Right atrium auricular region (tissue), 2 donors: ENCODE measurements at regions not wholly inside any gene's neighbourhood (a gene's known extent, or its start where the extent isn't known, plus 50 kb on each side); places are given as distances from the start of the nearest gene placed in this dataset.
A peak's percentile ranks its signal among the peaks of the same experiment; 100 is the strongest.
"Not testable (repeated sequence)": the region's sequence is repeated elsewhere in the genome, so short reads cannot be mapped to it uniquely, and the experiment has no call there.

Source experiments
- DNase-seq: peaks from one replicate; pipeline ENCODE4 v3.0.0-alpha.2; 2019; ENCODE audit warnings: low spot score
- H3K27ac ChIP-seq, 2 donors: fragments of 200-600 bp; sonication (generic); 1 replicate in 1 of 2; 2 replicates in 1 of 2; pipeline ENCODE4 v1.5.1; 2016 to 2019
- H3K27me3 ChIP-seq, 2 donors: fragments of 200-600 bp; sonication (generic); one replicate each; pipeline versions ENCODE4 v1.5.1 to v1.6.0; 2017 to 2019
- H3K36me3 ChIP-seq: fragments of 200-600 bp; sonication (generic); one replicate; pipeline ENCODE4 v1.5.1; 2016
- H3K4me1 ChIP-seq, 2 donors: fragments of 200-600 bp; sonication (generic); one replicate each; pipeline versions ENCODE4 v1.5.1 to v1.6.0; 2017 to 2019
- H3K4me3 ChIP-seq, 2 donors: fragments of 200-600 bp; sonication (generic); 1 replicate in 1 of 2; 2 replicates in 1 of 2; pipeline ENCODE4 v1.5.1; 2017 to 2019; ENCODE audit warnings: mild to moderate bottlenecking in 1 of 2, moderate library complexity in 1 of 2
- H3K9me3 ChIP-seq, 2 donors: fragments of 200-600 bp; sonication (generic); one replicate each; pipeline ENCODE4 v1.5.1; 2019
- TF ChIP-seq, protein P1 (sequence below), 2 donors: fragments of 200-600 bp; sonication (generic); IDR thresholded peaks; one replicate each; pipeline ENCODE4 v1.5.1; 2019; ENCODE audit warnings: antibody characterized with exemption in 2 of 2

DNA sequence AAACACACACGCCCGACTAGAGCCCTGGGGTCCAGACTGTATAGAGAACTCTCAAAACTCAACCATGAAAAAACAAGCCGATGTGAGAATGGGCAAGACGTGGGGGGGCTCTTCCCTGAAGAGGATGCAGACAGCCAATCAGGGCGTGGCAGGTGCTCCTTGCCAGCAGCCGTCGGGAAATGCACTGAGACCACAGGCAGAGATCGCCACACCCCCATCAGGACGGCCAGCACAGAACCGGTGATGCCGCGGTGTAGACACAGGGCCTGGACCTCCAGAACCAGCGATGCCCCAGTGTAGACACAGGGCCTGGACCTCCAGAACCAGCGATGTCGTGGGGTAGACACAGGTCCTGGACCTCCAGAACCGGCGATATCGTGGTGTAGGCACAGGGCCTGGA is 169.2 kb downstream of the LAT start:
- H3K27ac ChIP-seq = peak overlapping the region in 1 of 2 donors; percentile 75
- H3K36me3 ChIP-seq = no peaks in the 10 kb centered on the region
- DNase-seq = no peak
- H3K9me3 ChIP-seq = no peaks in the 10 kb centered on the region
- peaks cover 0 to 49% of the 10 kb centered on the region in 2 donors for H3K4me1 ChIP-seq
- no peaks in the 10 kb centered on the region for H3K27me3 ChIP-seq
- TF ChIP-seq, protein P1, sequence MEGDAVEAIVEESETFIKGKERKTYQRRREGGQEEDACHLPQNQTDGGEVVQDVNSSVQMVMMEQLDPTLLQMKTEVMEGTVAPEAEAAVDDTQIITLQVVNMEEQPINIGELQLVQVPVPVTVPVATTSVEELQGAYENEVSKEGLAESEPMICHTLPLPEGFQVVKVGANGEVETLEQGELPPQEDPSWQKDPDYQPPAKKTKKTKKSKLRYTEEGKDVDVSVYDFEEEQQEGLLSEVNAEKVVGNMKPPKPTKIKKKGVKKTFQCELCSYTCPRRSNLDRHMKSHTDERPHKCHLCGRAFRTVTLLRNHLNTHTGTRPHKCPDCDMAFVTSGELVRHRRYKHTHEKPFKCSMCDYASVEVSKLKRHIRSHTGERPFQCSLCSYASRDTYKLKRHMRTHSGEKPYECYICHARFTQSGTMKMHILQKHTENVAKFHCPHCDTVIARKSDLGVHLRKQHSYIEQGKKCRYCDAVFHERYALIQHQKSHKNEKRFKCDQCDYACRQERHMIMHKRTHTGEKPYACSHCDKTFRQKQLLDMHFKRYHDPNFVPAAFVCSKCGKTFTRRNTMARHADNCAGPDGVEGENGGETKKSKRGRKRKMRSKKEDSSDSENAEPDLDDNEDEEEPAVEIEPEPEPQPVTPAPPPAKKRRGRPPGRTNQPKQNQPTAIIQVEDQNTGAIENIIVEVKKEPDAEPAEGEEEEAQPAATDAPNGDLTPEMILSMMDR (IDR thresholded peaks at IDR 0.05) = no peak
- no peak overlapping the region for H3K4me3 ChIP-seq

DNA sequence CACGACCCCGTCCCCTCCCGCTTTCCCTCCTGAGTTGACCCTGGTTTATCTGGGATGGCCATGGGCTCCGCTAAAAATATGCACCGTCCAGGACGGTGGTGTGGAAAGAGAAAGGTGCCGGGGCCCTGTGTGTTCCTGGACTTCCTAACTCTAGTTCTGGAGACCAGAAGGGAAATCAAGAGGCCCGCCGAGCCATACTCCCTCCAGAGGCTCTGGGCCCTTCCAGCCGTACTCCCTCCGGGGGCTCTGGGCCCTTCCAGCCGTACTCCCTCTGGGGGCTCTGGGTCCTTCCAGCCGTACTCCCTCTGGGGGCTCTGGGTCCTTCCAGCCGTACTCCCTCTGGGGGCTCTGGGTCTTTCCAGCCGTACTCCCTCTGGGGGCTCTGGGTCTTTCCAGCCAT is 168.5 kb downstream of the LAT start:
- H3K27me3 ChIP-seq, DNase-seq, H3K27ac ChIP-seq, H3K4me3 ChIP-seq, H3K36me3 ChIP-seq, H3K9me3 ChIP-seq: not testable (repeated sequence)
- H3K4me1 ChIP-seq = peaks cover 0 to 42% of the 10 kb centered on the region in 2 donors

DNA sequence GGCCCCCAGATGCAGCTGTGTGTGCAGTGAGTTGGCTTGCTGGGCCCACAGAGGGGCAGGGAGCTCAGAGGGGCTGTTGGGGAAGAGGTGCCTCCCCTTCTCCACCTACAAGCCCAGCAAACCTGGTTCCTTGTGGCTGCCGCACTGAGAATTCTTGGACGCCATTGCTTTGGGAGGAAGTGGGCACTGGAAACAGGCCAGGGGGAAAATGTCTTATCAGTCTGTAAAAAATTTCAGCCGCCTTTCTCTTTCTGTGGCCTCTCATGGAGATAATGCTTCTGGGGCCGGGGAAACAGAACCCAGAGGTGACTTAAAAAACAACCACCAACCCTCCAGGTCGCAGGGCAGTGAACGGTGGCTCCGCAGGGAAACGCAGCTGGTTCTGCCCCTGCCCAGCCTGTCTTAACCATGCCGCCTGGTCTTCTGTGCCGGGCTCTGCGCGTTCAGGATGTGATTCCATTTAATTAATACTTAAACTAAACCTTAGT is 167.7 kb downstream of the LAT start:
- H3K36me3 ChIP-seq, H3K4me3 ChIP-seq, DNase-seq, H3K27me3 ChIP-seq, H3K9me3 ChIP-seq, H3K27ac ChIP-seq: not testable (repeated sequence)
- peaks cover 0 to 35% of the 10 kb centered on the region in 2 donors for H3K4me1 ChIP-seq

DNA sequence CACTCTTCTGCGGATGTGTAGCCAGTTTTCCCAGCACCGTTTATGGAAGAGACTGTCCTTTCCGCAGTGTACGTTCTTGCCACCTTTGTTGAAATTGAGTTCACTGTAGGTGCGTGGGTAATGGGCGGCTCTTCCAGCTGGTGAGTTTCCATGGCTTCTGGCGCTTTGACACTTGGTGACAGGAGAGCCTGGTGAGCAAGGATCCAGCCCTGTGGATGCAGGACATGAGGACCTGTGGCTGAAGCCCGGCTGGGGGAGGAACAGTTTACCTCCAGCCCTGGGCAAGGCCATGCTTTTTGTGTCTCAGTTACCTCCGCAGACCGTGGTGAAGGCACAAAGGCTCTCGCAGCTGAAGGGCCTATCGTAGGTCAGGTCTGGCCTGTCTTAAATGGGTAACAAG is 166.5 kb downstream of the LAT start:
- H3K4me1 ChIP-seq = peaks cover 0 to 24% of the 10 kb centered on the region in 2 donors
- no peak overlapping the region for H3K27ac ChIP-seq
- no peaks in the 10 kb centered on the region for H3K9me3 ChIP-seq
- H3K27me3 ChIP-seq = no peaks in the 10 kb centered on the region
- no peak for DNase-seq
- TF ChIP-seq, protein P1 (IDR thresholded peaks at IDR 0.05) = no peak
- no peaks in the 10 kb centered on the region for H3K36me3 ChIP-seq
- no peak overlapping the region for H3K4me3 ChIP-seq

DNA sequence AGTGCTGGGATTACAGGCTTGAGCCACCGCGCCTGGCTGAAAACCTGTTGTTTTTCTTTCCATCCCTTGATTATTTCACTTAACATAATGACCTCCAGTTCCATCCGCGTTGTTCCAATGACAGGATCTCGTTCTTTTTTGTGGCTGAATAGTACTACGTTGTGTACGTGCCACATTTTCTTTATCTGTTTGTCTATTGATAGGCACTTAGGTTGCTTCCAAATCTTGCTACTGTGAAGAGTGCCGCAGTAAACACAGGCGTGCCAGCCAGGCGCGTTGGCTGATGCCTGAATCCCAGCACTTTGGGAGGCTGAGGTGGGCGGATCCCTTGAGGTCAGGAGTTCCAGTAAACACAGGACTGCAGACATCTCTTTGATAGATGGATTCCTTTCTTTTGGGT is 165.1 kb downstream of the LAT start:
- not testable (repeated sequence) for H3K36me3 ChIP-seq, H3K4me3 ChIP-seq, DNase-seq, H3K27ac ChIP-seq, H3K27me3 ChIP-seq, H3K9me3 ChIP-seq
- H3K4me1 ChIP-seq = peaks cover 0 to 17% of the 10 kb centered on the region in 2 donors

DNA sequence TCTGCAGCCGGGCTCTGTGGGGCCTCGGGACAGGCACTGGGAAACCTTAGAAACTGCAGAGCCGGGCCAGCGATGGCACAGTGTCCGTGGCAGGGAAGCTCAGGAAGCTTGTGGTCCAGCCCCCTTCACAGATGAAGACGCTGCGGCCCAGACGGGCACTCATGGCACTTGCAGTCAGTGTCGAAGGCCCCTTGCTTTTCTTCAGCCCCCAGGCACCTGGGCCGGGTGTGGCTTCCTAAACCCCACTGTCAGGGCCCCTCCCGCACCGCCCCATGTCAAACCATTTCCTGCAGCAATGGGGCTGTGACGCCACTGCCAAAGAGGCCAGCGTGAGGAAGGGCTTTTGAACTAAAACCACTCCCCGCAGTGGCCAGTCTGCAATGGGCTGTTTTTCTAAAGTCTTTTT is 164.0 kb downstream of the LAT start:
- TF ChIP-seq, protein P1 (IDR thresholded peaks at IDR 0.05) = no peak
- no peak overlapping the region for H3K4me3 ChIP-seq
- H3K27me3 ChIP-seq = no peaks in the 10 kb centered on the region
- H3K27ac ChIP-seq = no peak overlapping the region
- no peaks in the 10 kb centered on the region for H3K36me3 ChIP-seq
- no peaks in the 10 kb centered on the region for H3K9me3 ChIP-seq
- peaks cover 0 to 6% of the 10 kb centered on the region in 2 donors for H3K4me1 ChIP-seq
- no peak for DNase-seq

DNA sequence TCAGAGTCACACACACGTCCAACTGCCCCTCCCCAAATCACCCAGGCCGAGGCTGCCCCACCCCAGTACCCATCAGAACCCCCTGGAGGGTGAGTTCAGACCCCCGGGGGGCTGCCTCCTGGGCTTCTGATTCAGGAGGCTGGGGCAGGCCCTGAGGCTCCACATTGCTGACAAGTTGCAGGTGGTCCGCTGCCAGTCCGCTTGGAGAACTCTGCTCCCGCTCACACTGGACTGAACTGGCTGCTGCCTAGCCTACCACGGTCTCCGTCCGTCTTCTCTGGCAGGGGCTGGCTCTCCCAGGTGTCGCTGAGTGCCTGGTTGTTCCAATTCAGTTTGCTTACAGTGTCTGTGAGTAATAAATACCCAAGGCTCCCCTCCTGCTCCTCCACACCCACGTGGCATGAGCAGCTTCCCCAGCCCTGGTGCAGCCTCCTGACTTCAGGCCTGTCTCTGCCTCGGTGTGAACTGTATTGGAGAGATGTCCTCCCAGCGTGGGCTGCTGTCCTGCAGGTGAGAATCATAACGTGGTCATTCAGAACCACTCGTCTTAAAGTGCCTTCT is 163.4 kb downstream of the LAT start:
- no peak for DNase-seq
- Histone ChIP-seq H3K36me3 (no peaks in the 10 kb centered on the region), H3K4me1 (no peaks in the 10 kb centered on the region), H3K9me3 (no peaks in the 10 kb centered on the region), H3K27me3 (no peaks in the 10 kb centered on the region), H3K4me3 (no peak overlapping the region), H3K27ac (no peak overlapping the region)
- TF ChIP-seq, protein P1 (IDR thresholded peaks at IDR 0.05) = no peak

DNA sequence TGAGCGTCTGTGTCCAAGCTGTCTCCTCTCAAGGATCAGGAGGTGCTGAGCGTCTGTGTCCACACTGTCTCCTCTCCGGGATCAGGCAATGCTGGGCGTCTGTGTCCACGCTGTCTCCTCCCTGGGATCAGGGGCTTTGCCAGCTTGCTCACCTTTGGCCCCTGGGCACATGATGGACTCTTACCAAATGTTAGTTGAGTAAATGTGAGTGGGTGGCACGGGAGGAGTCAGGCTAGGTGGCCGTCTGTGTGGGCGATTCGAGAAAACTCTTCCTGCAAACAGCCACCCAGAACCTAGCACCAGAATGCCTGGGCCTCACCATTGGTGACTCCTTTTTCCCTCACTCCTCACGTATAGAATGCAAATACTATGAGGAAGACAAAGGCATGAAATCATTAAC is 162.9 kb downstream of the LAT start:
- H3K27ac ChIP-seq, H3K27me3 ChIP-seq, H3K36me3 ChIP-seq, H3K4me1 ChIP-seq, DNase-seq, H3K9me3 ChIP-seq, H3K4me3 ChIP-seq: not testable (repeated sequence)

DNA sequence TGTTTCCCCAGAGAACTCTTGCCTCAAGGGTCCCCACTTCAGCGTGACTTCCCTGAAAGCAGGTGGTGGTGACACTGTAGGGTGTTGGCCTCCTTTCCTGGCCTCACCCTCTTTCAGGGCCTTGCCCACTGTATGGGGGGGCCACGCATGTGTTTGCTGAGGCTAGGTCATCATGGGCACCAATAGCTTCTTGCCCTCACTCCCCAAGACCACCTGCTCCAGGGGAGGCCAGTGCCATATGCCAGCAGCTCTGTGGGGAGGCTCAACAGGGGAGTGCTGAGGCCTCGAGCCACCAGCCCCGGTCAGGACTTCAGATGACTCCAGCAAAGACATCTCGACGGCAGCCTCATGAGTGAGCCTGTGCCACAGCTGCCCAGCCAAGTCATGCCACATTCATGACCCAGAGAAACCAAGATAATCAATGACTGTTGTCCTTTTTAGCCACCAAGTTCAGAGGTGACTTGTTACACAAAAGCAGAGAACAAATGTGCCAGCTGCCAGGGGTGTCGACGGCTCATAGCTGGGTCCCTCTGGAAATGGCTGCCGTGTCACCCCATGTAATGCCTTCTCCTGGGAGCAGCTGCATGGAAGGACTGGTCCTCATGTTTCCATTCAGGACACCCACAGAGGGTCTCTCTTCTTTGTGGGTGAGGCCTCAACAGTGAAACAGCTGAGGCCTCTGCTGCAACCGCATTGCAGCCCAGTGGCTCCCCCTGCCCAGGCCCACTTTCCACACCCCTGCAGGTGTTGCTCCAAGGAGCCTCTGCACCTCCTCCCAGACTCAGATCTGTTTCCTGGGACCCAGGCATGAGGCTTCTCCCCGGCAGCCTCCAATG is 162.2 kb downstream of the LAT start:
- H3K36me3 ChIP-seq, H3K27me3 ChIP-seq, H3K27ac ChIP-seq, H3K4me1 ChIP-seq, H3K4me3 ChIP-seq, DNase-seq, H3K9me3 ChIP-seq: not testable (repeated sequence)
